Vagina (tissue), 2 donors: ENCODE measurements at regions not wholly inside any gene's neighbourhood (a gene's known extent, or its start where the extent isn't known, plus 50 kb on each side); places are given as distances from the start of the nearest gene placed in this dataset.

Experiments
- DNase-seq, 2 donors: peaks; one replicate each; pipeline ENCODE4 v3.0.0-alpha.2; 2017; ENCODE audit errors: extremely low spot score in 2 of 2
- H3K27ac ChIP-seq: fragments of 200-600 bp; sonication (generic); one replicate; pipeline ENCODE4 v1.5.1; 2019
- H3K27me3 ChIP-seq: fragments of 200-600 bp; sonication (generic); one replicate; pipeline ENCODE4 v1.5.1; 2019
- H3K36me3 ChIP-seq, 2 donors: fragments of 200-600 bp; sonication (generic); one replicate each; pipeline ENCODE4 v1.5.1; 2017 to 2019
- H3K4me1 ChIP-seq: fragments of 200-600 bp; sonication (generic); one replicate; pipeline ENCODE4 v1.5.1; 2019
- H3K4me3 ChIP-seq, 2 donors: fragments of 200-600 bp; sonication (generic); 1 replicate in 1 of 2; 2 replicates in 1 of 2; pipeline ENCODE4 v1.5.1; 2016 to 2019
- H3K9me3 ChIP-seq: fragments of 200-600 bp; sonication (generic); one replicate; pipeline ENCODE4 v1.5.1; 2019
- POLR2A ChIP-seq, 2 donors: fragments of 450-650 bp; IDR thresholded peaks; one replicate each; pipeline ENCODE4 v1.6.1; 2017; ENCODE audit warnings: antibody characterized with exemption in 2 of 2, mild to moderate bottlenecking in 2 of 2, moderate library complexity in 2 of 2
- POLR2AphosphoS5 ChIP-seq, 2 donors: sonication (generic); formaldehyde crosslinking; IDR thresholded peaks; one replicate each; pipeline ENCODE4 v1.9.0; 2017; ENCODE audit warnings: antibody characterized with exemption in 2 of 2, mild to moderate bottlenecking in 2 of 2, low read depth in 1 of 2; ENCODE audit not compliant: insufficient read depth in 1 of 2
- intact Hi-C: fragments of 100-400 bp; cut with DNase I; formaldehyde crosslinking; loops from one replicate; pipeline ENCODE4 v1.15.1; 2023
- TF ChIP-seq, protein P1 (sequence below), 3 experiments: fragments of 450-650 bp in 2 of 3; fragments of 200-600 bp in 1 of 3; sonication (generic) in 1 of 3; IDR thresholded peaks; one replicate each; pipeline ENCODE4 v1.5.1; 2017 to 2019; ENCODE audit warnings: antibody characterized with exemption in 3 of 3, mild to moderate bottlenecking in 2 of 3, moderate library complexity in 2 of 3

DNA sequence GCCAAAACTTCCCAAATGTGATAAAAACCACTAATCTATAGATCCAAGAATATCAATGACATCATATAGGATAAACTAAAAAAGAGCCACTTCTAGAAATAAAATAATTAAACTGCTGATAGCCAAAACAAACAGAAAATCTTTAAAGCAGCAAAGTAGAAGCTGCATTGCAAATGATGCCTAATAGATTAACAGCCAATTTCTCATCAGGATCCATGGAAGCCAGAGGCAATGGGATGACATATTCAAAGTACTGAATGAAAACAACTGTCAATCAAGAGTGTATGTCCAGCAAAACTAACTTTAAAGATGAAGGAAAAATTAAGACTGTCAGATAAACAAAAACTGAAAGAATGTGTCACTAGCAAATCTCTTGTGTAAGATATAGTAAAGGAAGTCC, 224.8 kb downstream of the PSAT1 start:
- no peak overlapping the region for H3K27ac ChIP-seq

DNA sequence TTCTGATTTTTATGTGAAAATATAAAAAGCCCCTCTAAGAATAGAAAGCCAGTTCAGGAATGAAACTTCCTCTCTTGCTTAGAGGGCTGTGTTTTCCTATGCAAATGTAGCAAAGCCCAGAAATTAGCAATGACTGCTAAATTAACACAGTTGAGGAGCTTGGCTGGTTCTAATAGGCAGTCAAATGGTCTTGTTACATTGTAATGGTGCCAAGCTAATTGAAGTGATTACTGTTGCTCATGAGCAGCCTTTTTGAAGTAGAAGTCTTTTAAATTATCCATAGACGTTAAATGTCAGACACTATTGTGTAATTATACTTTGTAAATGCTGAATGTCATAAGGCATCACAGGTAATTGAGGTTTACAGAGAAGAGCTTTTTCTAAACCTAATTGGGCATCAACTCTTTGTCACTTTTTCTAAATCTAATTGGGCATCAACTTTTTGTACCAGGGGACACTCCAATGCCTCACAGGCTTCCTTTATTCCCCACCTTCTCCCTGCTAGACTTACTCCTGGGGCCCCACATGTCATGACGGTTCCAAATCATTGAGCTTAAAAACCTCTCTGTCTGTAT, 229.1 kb downstream of the PSAT1 start:
- intact Hi-C loops, result no loop called here
- no peak for DNase-seq
- H3K4me3 ChIP-seq, result no peak overlapping the region
- no peaks in the 10 kb centered on the region for H3K4me1 ChIP-seq
- TF ChIP-seq POLR2AphosphoS5 (IDR thresholded peaks at IDR 0.05; ENCODE audit: insufficient read depth in 1 of 2, low read depth in 1 of 2) (no peak), POLR2A (IDR thresholded peaks at IDR 0.05) (no peak)
- TF ChIP-seq, protein P1, sequence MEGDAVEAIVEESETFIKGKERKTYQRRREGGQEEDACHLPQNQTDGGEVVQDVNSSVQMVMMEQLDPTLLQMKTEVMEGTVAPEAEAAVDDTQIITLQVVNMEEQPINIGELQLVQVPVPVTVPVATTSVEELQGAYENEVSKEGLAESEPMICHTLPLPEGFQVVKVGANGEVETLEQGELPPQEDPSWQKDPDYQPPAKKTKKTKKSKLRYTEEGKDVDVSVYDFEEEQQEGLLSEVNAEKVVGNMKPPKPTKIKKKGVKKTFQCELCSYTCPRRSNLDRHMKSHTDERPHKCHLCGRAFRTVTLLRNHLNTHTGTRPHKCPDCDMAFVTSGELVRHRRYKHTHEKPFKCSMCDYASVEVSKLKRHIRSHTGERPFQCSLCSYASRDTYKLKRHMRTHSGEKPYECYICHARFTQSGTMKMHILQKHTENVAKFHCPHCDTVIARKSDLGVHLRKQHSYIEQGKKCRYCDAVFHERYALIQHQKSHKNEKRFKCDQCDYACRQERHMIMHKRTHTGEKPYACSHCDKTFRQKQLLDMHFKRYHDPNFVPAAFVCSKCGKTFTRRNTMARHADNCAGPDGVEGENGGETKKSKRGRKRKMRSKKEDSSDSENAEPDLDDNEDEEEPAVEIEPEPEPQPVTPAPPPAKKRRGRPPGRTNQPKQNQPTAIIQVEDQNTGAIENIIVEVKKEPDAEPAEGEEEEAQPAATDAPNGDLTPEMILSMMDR (IDR thresholded peaks at IDR 0.05), result no peak
- no peaks in the 10 kb centered on the region for H3K27me3 ChIP-seq
- H3K36me3 ChIP-seq, result no peaks in the 10 kb centered on the region
- no peaks in the 10 kb centered on the region for H3K9me3 ChIP-seq
- H3K27ac ChIP-seq, result no peak overlapping the region

More for the DNA sequence above, 224.8 kb downstream of the PSAT1 start:
- no peak for DNase-seq
- Histone ChIP-seq H3K4me1 (no peaks in the 10 kb centered on the region), H3K36me3 (no peaks in the 10 kb centered on the region), H3K9me3 (peaks cover 8% of the 10 kb centered on the region), H3K4me3 (no peak overlapping the region), H3K27me3 (no peaks in the 10 kb centered on the region)
- TF ChIP-seq, protein P1 (IDR thresholded peaks at IDR 0.05), result no peak
- TF ChIP-seq POLR2AphosphoS5 (IDR thresholded peaks at IDR 0.05; ENCODE audit: insufficient read depth in 1 of 2, low read depth in 1 of 2) (no peak), POLR2A (IDR thresholded peaks at IDR 0.05) (no peak)
- intact Hi-C loops, result no loop called here

DNA sequence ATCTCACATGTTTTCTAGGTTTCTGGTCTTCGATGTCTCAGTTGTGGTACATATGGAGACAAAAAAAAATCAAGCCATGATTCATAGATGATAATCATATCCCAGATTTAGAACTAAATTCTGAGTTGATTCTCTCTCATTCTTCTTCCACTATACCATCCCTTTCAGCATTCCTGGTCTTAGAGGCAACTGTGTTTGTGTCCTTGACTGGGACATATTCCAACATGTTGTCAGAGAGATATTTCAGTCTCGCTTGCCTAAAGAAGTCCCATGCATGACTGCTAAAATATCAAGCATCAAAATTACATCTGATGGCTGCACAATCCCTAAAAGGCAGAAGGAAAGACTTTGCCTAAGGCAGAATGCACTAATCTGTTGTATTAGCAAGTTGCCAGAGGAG, 236.6 kb downstream of the PSAT1 start:
- Histone ChIP-seq H3K27ac (no peak overlapping the region), H3K4me1 (no peaks in the 10 kb centered on the region), H3K4me3 (no peak overlapping the region), H3K9me3 (no peaks in the 10 kb centered on the region), H3K36me3 (no peaks in the 10 kb centered on the region), H3K27me3 (no peaks in the 10 kb centered on the region)
- no peak for DNase-seq
- intact Hi-C loops, result no loop called here
- TF ChIP-seq POLR2AphosphoS5 (IDR thresholded peaks at IDR 0.05; ENCODE audit: insufficient read depth in 1 of 2, low read depth in 1 of 2) (no peak), POLR2A (IDR thresholded peaks at IDR 0.05) (no peak)
- TF ChIP-seq, protein P1 (IDR thresholded peaks at IDR 0.05), result no peak

- no peaks in the 10 kb centered on the region for H3K27me3 ChIP-seq
- TF ChIP-seq POLR2A (IDR thresholded peaks at IDR 0.05) (no peak), POLR2AphosphoS5 (IDR thresholded peaks at IDR 0.05; ENCODE audit: insufficient read depth in 1 of 2, low read depth in 1 of 2) (no peak)
- TF ChIP-seq, protein P1 (IDR thresholded peaks at IDR 0.05), result no peak
- H3K9me3 ChIP-seq, result no peaks in the 10 kb centered on the region
- H3K4me3 ChIP-seq, result no peak overlapping the region
- H3K4me1 ChIP-seq, result no peaks in the 10 kb centered on the region
- DNase-seq, result no peak
- no peak overlapping the region for H3K27ac ChIP-seq
- intact Hi-C loops, result no loop called here
- no peaks in the 10 kb centered on the region for H3K36me3 ChIP-seq
Observed at GRCh38 chr9:78539188-78539587, 242.3 kb downstream of the PSAT1 start.

GRCh38 chr9:78539904-78540303, 243.0 kb downstream of the PSAT1 start:
- Histone ChIP-seq H3K36me3 (no peaks in the 10 kb centered on the region), H3K9me3 (no peaks in the 10 kb centered on the region), H3K4me3 (no peak overlapping the region), H3K4me1 (no peaks in the 10 kb centered on the region), H3K27ac (no peak overlapping the region), H3K27me3 (no peaks in the 10 kb centered on the region)
- TF ChIP-seq POLR2AphosphoS5 (IDR thresholded peaks at IDR 0.05; ENCODE audit: insufficient read depth in 1 of 2, low read depth in 1 of 2) (no peak), POLR2A (IDR thresholded peaks at IDR 0.05) (no peak)
- TF ChIP-seq, protein P1 (IDR thresholded peaks at IDR 0.05), result no peak
- intact Hi-C loops, result no loop called here
- DNase-seq, result no peak
